GM19397 (cell line): ENCODE measurements at regions not wholly inside any gene's neighbourhood (a gene's known extent, or its start where the extent isn't known, plus 50 kb on each side); places are given as distances from the start of the nearest gene placed in this dataset.
"Not testable (repeated sequence)": the region's sequence is repeated elsewhere in the genome, so short reads cannot be mapped to it uniquely, and the experiment has no call there.

Experiments
- ATAC-seq: cut with Tn5 transposase; IDR thresholded peaks from one replicate; pipeline ENCODE4 v1.9.1; 2021; ENCODE audit warnings: mild to moderate bottlenecking, moderate library complexity; ENCODE audit not compliant: unreplicated experiment

DNA sequence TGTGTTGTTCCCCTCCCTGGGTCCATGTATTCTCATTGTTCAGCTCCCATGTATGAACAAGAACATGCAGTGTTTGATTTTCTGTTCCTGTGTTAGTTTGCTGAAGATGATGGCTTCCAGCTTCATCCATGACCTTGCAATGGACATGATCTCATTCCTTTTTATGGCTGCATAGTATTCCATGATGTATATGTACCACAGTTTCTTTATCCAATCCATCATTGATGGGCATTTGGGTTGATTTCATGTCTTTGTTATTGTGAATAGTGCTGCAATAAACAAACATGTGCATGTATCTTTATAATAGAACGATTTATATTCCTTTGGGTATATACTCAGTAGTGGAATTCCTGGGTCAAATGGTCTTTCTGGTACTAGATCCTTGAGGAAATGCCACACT, 65.1 kb upstream of the SLC13A1 start:
- not testable (repeated sequence) for ATAC-seq

- no peak for ATAC-seq
Observed at GRCh38 chr7:123260428-123260960, 60.7 kb upstream of the SLC13A1 start.

DNA sequence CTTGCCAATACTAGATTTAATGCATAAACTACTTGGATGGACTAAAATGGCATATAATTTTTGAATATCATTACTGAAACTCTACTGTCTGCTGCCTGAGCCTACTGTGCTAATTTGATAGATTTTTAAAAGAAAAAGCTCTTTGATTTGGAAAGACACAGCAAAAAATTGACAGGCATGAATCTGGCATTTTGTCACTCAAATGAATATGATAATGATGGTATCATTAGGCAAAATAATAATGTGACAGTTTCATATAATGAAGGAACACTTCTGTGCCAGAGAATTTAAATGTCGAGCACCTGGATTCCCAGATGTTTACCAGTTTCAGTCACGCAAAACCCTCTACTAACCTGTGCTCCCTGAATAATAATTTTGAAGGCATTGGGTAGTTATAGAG, 60.0 kb upstream of the SLC13A1 start:
- no peak for ATAC-seq
